Transverse colon (tissue), 4 donors: ENCODE measurements at regions not wholly inside any gene's neighbourhood (a gene's known extent, or its start where the extent isn't known, plus 50 kb on each side); places are given as distances from the start of the nearest gene placed in this dataset.

Experiments
- DNase-seq: peaks from one replicate; pipeline ENCODE4 v3.0.0-alpha.2; 2019
- H3K27ac ChIP-seq, 4 donors: fragments of 200-600 bp; sonication (generic); 2 replicates each; pipeline ENCODE4 v1.5.1; 2016 to 2018; ENCODE audit warnings: inconsistent platforms in 4 of 4
- H3K27me3 ChIP-seq: fragments of 200-600 bp; sonication (generic); 2 replicates; pipeline ENCODE4 v1.5.1; 2017; ENCODE audit warnings: inconsistent platforms
- H3K36me3 ChIP-seq, 4 donors: fragments of 200-600 bp; sonication (generic); 2 replicates each; pipeline ENCODE4 v1.5.1; 2017 to 2019; ENCODE audit warnings: inconsistent platforms in 4 of 4
- H3K4me1 ChIP-seq, 4 donors: fragments of 200-600 bp; sonication (generic); 2 replicates each; pipeline ENCODE4 v1.5.1; 2017 to 2020; ENCODE audit warnings: inconsistent platforms in 4 of 4
- H3K4me3 ChIP-seq, 4 donors: fragments of 200-600 bp; sonication (generic); 1 replicate in 1 of 4; 2 replicates in 3 of 4; pipeline versions ENCODE4 v1.5.1 to v1.6.1; 2017 to 2019; ENCODE audit warnings: inconsistent platforms in 4 of 4
- H3K9me3 ChIP-seq, 2 donors: fragments of 200-600 bp; sonication (generic); 2 replicates each; pipeline ENCODE4 v1.5.1; 2017 to 2019; ENCODE audit warnings: inconsistent platforms in 2 of 2
- EP300 ChIP-seq: sonication (generic); formaldehyde crosslinking; IDR thresholded peaks from one replicate; pipeline ENCODE4 v1.6.1; 2017; ENCODE audit warnings: antibody characterized with exemption, low read depth
- POLR2A ChIP-seq: fragments of 450-650 bp; IDR thresholded peaks from one replicate; pipeline ENCODE4 v1.6.1; 2016; ENCODE audit warnings: antibody characterized with exemption, mild to moderate bottlenecking, moderate library complexity
- POLR2AphosphoS5 ChIP-seq, 3 donors: sonication (generic); formaldehyde crosslinking; IDR thresholded peaks; one replicate each; pipeline ENCODE4 v1.6.1; 2016; ENCODE audit warnings: antibody characterized with exemption in 3 of 3
- WGBS, 2 donors: methylation state at CpG; one replicate each; pipeline ENCODE4 v1.1.5; 2018; ENCODE audit warnings: low coverage in 1 of 2; 5-methylcytosine and 5-hydroxymethylcytosine counted together
- in situ Hi-C, 4 donors: fragments of 200-750 bp; cut with MboI; loops; one replicate each; pipeline versions ENCODE4 v1.15.0 to v1.15.1; 2017; ENCODE audit warnings: low sequenced_read_pairs in 3 of 4, low pct_ligation_motif_present in 1 of 4, low pct_unique_long_range_greater_than_20kb in 1 of 4
- intact Hi-C: fragments of 100-400 bp; cut with DNase I; formaldehyde crosslinking; loops from one replicate; pipeline ENCODE4 v1.15.1; 2023; ENCODE audit warnings: low total_unique reads
- TF ChIP-seq, protein P1 (sequence below), 5 experiments: fragments of 200-600 bp in 3 of 5; fragments of 450-650 bp in 2 of 5; sonication (generic) in 3 of 5; IDR thresholded peaks; 1 replicate in 2 of 5; 2 replicates in 3 of 5; pipeline ENCODE4 v1.5.1; 2016 to 2017; ENCODE audit warnings: antibody characterized with exemption in 5 of 5, inconsistent platforms in 3 of 5, mild to moderate bottlenecking in 2 of 5, moderate library complexity in 1 of 5

DNA sequence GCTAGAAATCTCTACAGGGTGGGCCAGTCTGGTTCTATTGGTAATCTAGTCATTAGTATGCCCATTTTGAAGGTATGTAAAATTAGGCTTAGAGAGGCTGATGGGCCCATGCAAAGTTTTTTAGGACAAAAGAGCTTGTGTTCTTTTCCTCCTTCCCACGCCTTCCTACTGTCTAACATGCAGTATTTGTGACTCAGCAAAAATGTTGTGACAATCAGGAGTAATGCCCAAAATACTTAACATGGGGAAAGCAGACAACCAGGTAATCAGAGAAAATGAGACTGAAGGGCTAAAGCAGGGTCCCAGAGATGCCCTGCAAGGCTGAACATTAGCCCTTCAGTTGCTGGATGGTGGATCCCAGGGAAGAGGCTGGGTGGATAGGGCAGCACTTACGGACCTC lies 437.9 kb downstream of the BCL11B start:
- intact Hi-C loops = no loop called here
- Histone ChIP-seq H3K4me3 (no peak overlapping the region), H3K27ac (no peak overlapping the region), H3K9me3 (no peaks in the 10 kb centered on the region), H3K4me1 (no peaks in the 10 kb centered on the region), H3K36me3 (no peaks in the 10 kb centered on the region), H3K27me3 (no peaks in the 10 kb centered on the region)
- 61 to 67% methylated on average over 1 to 2 of the region's 2 CpGs for WGBS, 2 donors
- DNase-seq = no peak
- in situ Hi-C loops = no loop called here
- TF ChIP-seq POLR2A (no peak), POLR2AphosphoS5 (IDR thresholded peaks at IDR 0.05) (no peak), EP300 (no peak)
- TF ChIP-seq, protein P1, sequence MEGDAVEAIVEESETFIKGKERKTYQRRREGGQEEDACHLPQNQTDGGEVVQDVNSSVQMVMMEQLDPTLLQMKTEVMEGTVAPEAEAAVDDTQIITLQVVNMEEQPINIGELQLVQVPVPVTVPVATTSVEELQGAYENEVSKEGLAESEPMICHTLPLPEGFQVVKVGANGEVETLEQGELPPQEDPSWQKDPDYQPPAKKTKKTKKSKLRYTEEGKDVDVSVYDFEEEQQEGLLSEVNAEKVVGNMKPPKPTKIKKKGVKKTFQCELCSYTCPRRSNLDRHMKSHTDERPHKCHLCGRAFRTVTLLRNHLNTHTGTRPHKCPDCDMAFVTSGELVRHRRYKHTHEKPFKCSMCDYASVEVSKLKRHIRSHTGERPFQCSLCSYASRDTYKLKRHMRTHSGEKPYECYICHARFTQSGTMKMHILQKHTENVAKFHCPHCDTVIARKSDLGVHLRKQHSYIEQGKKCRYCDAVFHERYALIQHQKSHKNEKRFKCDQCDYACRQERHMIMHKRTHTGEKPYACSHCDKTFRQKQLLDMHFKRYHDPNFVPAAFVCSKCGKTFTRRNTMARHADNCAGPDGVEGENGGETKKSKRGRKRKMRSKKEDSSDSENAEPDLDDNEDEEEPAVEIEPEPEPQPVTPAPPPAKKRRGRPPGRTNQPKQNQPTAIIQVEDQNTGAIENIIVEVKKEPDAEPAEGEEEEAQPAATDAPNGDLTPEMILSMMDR (IDR thresholded peaks at IDR 0.05) = no peak

DNA sequence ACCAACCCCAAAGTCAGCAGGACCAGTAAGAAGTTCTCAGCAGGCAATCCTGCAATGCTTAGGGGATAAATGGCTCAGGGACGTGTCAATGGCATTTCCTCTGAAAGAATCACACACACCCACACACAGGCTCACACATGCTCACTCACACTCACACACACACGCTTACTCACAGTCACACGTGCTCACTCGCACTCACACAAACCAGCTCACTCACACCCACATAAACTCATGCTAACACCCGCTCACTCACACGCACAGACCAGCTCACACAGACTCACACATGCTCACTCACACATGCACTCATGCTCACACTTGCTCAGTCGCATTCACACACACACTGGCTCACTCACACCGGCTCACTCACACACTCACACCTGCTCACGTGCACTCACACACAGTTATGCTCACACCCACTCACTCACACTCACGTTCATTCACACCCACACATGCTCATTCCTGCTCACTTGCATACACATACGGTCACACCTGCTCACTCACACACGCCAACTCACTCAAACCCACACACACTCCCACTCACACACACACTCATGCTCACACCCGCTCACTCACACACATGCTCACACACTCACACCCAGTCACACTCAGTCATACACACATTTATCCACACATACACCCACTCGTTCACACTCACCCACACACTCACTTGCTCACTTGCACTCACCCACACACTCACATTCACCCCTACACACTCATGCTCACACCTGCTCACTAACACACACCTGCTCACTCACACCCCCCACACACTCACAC lies 436.8 kb downstream of the BCL11B start:
- Histone ChIP-seq H3K4me1 (no peaks in the 10 kb centered on the region), H3K36me3 (no peaks in the 10 kb centered on the region), H3K27me3 (no peaks in the 10 kb centered on the region), H3K4me3 (no peak overlapping the region), H3K9me3 (no peaks in the 10 kb centered on the region), H3K27ac (no peak overlapping the region)
- WGBS, 2 donors = 89 to 93% methylated on average over 11 to 14 of the region's 14 CpGs
- intact Hi-C loops = no loop called here
- TF ChIP-seq POLR2AphosphoS5 (IDR thresholded peaks at IDR 0.05) = no peak
- TF ChIP-seq EP300 = no peak
- no peak for TF ChIP-seq POLR2A
- TF ChIP-seq, protein P1 (IDR thresholded peaks at IDR 0.05) = no peak
- in situ Hi-C loops = no loop called here
- no peak for DNase-seq

DNA sequence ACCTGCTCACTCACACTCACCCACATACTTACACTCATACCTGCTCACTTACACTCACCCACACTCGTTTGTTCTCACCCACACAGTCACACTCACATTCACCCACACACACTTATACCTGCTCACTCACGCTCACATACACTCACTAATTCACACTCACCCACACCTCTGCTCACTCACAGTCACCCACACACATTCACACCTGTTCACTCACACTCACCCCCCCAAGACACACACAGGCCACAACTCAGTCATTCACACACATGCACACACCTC lies 436.2 kb downstream of the BCL11B start:
- Histone ChIP-seq H3K4me1 (no peaks in the 10 kb centered on the region), H3K36me3 (no peaks in the 10 kb centered on the region), H3K27ac (no peak overlapping the region), H3K4me3 (no peak overlapping the region), H3K27me3 (no peaks in the 10 kb centered on the region), H3K9me3 (no peaks in the 10 kb centered on the region)
- in situ Hi-C loops = no loop called here
- intact Hi-C loops = no loop called here
- whole genome bisulfite sequencing, 2 donors = 73 to 81% methylated on average over 2 of the region's 2 CpGs
- TF ChIP-seq POLR2AphosphoS5 (IDR thresholded peaks at IDR 0.05) = no peak
- no peak for TF ChIP-seq EP300
- TF ChIP-seq, protein P1 (IDR thresholded peaks at IDR 0.05) = no peak
- TF ChIP-seq POLR2A = no peak
- DNase-seq = no peak

DNA sequence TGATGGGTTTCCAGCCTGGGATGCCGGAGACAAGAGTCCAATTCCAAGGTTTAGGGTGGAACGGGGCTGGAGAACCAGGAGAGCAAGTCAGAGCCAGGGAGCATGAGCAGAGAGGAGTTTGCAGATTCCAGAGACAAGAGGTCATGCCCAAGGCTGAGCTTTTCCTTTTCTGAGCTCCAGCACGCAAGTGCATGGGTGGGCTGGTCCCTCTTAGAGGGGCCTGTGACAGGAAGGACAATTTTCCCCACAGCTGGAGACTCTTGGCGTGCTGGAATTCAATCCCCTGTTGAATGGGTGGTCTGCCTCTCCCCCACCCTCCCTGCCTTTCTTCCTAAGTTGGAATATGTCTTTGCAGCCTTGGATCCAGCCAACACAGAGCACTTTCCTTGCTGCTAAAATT lies 431.9 kb downstream of the BCL11B start:
- Histone ChIP-seq H3K4me1 (no peaks in the 10 kb centered on the region), H3K27ac (no peak overlapping the region), H3K27me3 (no peaks in the 10 kb centered on the region), H3K9me3 (no peaks in the 10 kb centered on the region), H3K4me3 (no peak overlapping the region), H3K36me3 (no peaks in the 10 kb centered on the region)
- intact Hi-C loops = no loop called here
- DNase-seq = no peak
- in situ Hi-C loops = no loop called here
- no peak for TF ChIP-seq POLR2AphosphoS5 (IDR thresholded peaks at IDR 0.05)
- TF ChIP-seq, protein P1 (IDR thresholded peaks at IDR 0.05) = no peak
- no peak for TF ChIP-seq POLR2A
- TF ChIP-seq EP300 = no peak
- WGBS, 2 donors = 40 to 57% methylated on average over 1 to 4 of the region's 4 CpGs
